ENCODE measurements at regions not wholly inside any gene's neighbourhood (a gene's known extent, or its start where the extent isn't known, plus 50 kb on each side); places are given as distances from the start of the nearest gene placed in this dataset.

DNA sequence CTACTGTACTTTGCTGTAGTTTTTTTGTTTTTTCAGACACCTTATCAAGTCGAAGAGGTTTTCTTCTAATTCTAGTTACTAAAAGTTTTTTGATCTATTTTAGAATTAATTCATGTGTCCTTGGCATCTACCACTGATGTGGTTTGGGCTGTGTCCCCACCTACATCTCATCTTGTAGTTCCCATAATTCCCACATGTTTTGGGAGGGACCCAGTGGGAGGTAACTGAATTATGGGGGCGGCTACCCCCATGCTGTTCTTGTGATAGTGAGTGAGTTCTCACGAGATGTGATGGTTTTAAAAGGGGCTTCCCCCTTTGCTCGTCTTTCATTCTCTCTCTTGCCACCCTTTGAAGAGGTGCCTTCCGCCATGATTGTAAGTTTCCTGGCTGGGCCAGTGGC is 154.6 kb upstream of the EEPD1 start:
- BruUV-seq (replicated peaks), result no TSS peak
- 26% methylated on average over 5 of the region's 5 CpGs for WGBS (ENCODE audit: insufficient coverage, insufficient replicate concordance, low lambda C conversion rate, missing lambda C conversion rate)
- H3K9me3 ChIP-seq (replicated peaks; ENCODE audit: control insufficient read depth, insufficient read depth, low read length), result no peaks in the 10 kb centered on the region
- TF ChIP-seq, protein P1, sequence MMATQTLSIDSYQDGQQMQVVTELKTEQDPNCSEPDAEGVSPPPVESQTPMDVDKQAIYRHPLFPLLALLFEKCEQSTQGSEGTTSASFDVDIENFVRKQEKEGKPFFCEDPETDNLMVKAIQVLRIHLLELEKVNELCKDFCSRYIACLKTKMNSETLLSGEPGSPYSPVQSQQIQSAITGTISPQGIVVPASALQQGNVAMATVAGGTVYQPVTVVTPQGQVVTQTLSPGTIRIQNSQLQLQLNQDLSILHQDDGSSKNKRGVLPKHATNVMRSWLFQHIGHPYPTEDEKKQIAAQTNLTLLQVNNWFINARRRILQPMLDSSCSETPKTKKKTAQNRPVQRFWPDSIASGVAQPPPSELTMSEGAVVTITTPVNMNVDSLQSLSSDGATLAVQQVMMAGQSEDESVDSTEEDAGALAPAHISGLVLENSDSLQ (IDR thresholded peaks at IDR 0.05), result no peak
- no peaks in the 10 kb centered on the region for H3K36me3 ChIP-seq (ENCODE audit: control insufficient read depth in 2 of 2, insufficient read depth in 2 of 2, low read length in 1 of 2)
- H3K4me1 ChIP-seq (ENCODE audit: control insufficient read depth, insufficient read depth, low read length), result no peaks in the 10 kb centered on the region
- ChIA-PET POLR2A (no interaction called here), RAD21 (ENCODE audit: unreplicated experiment) (no interaction called here), CTCF (no interaction called here), SMC1A (ENCODE audit: uncharacterized antibody, unreplicated experiment) (no interaction called here)
- no peak overlapping the region for H3K9ac ChIP-seq (ENCODE audit: control insufficient read depth, insufficient read depth, low read length)
- intact Hi-C loops (cut with micrococcal nuclease; ENCODE audit: unreplicated experiment), result no loop called here
- H3K79me2 ChIP-seq (ENCODE audit: control insufficient read depth, insufficient read depth, low read length), result no peaks in the 10 kb centered on the region
- H3K4me3 ChIP-seq, result no peak overlapping the region
- in situ Hi-C loops (cut with MboI), result no loop called here
- no peaks in the 10 kb centered on the region for H4K20me1 ChIP-seq (ENCODE audit: control insufficient read depth, insufficient read depth)
- no peak overlapping the region for H2AFZ ChIP-seq (ENCODE audit: control insufficient read depth, low read depth, low read length)
- H3K27me3 ChIP-seq (replicated peaks in 1 of 2; ENCODE audit: control insufficient read depth in 2 of 2, insufficient read depth in 2 of 2, low read length in 1 of 2), result 0 out of 4 replicates have a peak, but pooled peaks cover 0 to 3% of the 10 kb centered on the region in 2 experiments
- no peak for DNase-seq (ENCODE audit: low read depth, low spot score)
- no peak overlapping the region for H3K4me2 ChIP-seq (ENCODE audit: control insufficient read depth, insufficient read depth)
- no peak for FAIRE-seq
- no peak overlapping the region for H3K27ac ChIP-seq (ENCODE audit: control insufficient read depth, insufficient read depth)
- no peak for ATAC-seq

DNA sequence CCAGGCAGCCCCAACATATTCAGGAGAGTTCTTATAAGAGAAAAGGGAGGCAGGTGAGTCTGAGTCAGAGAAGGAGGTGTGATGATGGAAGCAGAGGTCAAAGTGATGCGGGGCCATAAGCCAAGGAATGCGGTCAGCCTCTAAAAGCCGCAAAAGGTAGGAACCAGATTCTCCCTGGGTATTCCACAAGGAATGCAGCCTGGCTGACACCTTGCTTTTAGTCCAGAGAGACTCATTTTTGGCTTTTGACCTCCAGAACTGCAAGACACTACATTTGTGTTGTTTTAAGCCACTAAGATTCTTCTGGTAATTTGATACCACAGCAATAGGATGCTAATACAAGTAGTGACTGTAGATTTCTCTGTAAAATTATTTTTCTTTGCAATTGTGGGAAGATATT is 151.5 kb upstream of the EEPD1 start:
- BruUV-seq (replicated peaks), result no TSS peak
- ChIA-PET POLR2A (no interaction called here), RAD21 (ENCODE audit: unreplicated experiment) (no interaction called here), CTCF (no interaction called here), SMC1A (ENCODE audit: uncharacterized antibody, unreplicated experiment) (no interaction called here)
- TF ChIP-seq IRF4 (IDR thresholded peaks at IDR 0.05; ENCODE audit: low read depth, low read length) (no peak), YY1 (IDR thresholded peaks at IDR 0.05; ENCODE audit: low read depth, low read length) (no peak), BHLHE40 (IDR thresholded peaks at IDR 0.05; ENCODE audit: borderline replicate concordance in 1 of 2, low read depth in 2 of 2, low read length in 1 of 2) (no peak), FOXM1 (IDR thresholded peaks at IDR 0.05; ENCODE audit: low read depth, low read length) (no peak), KDM1A (IDR thresholded peaks at IDR 0.05; ENCODE audit: borderline replicate concordance) (no peak)
- TF ChIP-seq, protein P2, sequence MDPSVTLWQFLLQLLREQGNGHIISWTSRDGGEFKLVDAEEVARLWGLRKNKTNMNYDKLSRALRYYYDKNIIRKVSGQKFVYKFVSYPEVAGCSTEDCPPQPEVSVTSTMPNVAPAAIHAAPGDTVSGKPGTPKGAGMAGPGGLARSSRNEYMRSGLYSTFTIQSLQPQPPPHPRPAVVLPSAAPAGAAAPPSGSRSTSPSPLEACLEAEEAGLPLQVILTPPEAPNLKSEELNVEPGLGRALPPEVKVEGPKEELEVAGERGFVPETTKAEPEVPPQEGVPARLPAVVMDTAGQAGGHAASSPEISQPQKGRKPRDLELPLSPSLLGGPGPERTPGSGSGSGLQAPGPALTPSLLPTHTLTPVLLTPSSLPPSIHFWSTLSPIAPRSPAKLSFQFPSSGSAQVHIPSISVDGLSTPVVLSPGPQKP (IDR thresholded peaks at IDR 0.05; ENCODE audit: low read depth, low read length), result no peak
- FAIRE-seq (no peak), ATAC-seq (no peak), DNase-seq (ENCODE audit: low read depth, low spot score) (no peak)
- Histone ChIP-seq H4K20me1 (ENCODE audit: control insufficient read depth, insufficient read depth) (no peaks in the 10 kb centered on the region), H3K79me2 (ENCODE audit: control insufficient read depth, insufficient read depth, low read length) (no peaks in the 10 kb centered on the region), H3K27ac (ENCODE audit: control insufficient read depth, insufficient read depth) (no peak overlapping the region), H3K4me2 (ENCODE audit: control insufficient read depth, insufficient read depth) (no peak overlapping the region), H3K4me1 (ENCODE audit: control insufficient read depth, insufficient read depth, low read length) (no peaks in the 10 kb centered on the region), H3K9me3 (replicated peaks; ENCODE audit: control insufficient read depth, insufficient read depth, low read length) (no peaks in the 10 kb centered on the region), H3K4me3 (no peak overlapping the region), H3K36me3 (ENCODE audit: control insufficient read depth in 2 of 2, insufficient read depth in 2 of 2, low read length in 1 of 2) (no peaks in the 10 kb centered on the region), H3K27me3 (replicated peaks in 1 of 2; ENCODE audit: control insufficient read depth in 2 of 2, insufficient read depth in 2 of 2, low read length in 1 of 2) (peaks cover 0 to 3% of the 10 kb centered on the region in 2 experiments; a peak in 1 of 4 replicates), H2AFZ (ENCODE audit: control insufficient read depth, low read depth, low read length) (no peak overlapping the region), H3K9ac (ENCODE audit: control insufficient read depth, insufficient read depth, low read length) (no peak overlapping the region)
- intact Hi-C loops (cut with micrococcal nuclease; ENCODE audit: unreplicated experiment) (no loop called here), in situ Hi-C loops (cut with MboI) (no loop called here)
- WGBS (ENCODE audit: insufficient coverage, insufficient replicate concordance, low lambda C conversion rate, missing lambda C conversion rate), result 81% methylated on average over 3 of the region's 3 CpGs
